Tibial artery (tissue), 4 donors: ENCODE measurements at regions not wholly inside any gene's neighbourhood (a gene's known extent, or its start where the extent isn't known, plus 50 kb on each side); places are given as distances from the start of the nearest gene placed in this dataset.

Experiments
- DNase-seq, 2 donors: peaks; one replicate each; pipeline ENCODE4 v3.0.0-alpha.2; 2019
- H3K27ac ChIP-seq, 2 donors: fragments of 200-600 bp; sonication (generic) in 1 of 2; 1 replicate in 1 of 2; 2 replicates in 1 of 2; pipeline ENCODE4 v1.5.1; 2018 to 2019; ENCODE audit warnings: mild to moderate bottlenecking in 1 of 2
- H3K27me3 ChIP-seq, 2 donors: fragments of 200-600 bp; sonication (generic) in 1 of 2; one replicate each; pipeline versions ENCODE4 v1.5.1 to v1.6.0; 2016 to 2019
- H3K36me3 ChIP-seq, 3 donors: fragments of 200-600 bp; sonication (generic) in 2 of 3; one replicate each; pipeline ENCODE4 v1.5.1; 2016 to 2019; ENCODE audit warnings: mild to moderate bottlenecking in 2 of 3
- H3K4me1 ChIP-seq, 4 donors: fragments of 200-600 bp; sonication (generic) in 2 of 4; 1 replicate in 3 of 4; 2 replicates in 1 of 4; pipeline ENCODE4 v1.5.1; 2016 to 2019
- H3K4me3 ChIP-seq, 2 donors: fragments of 200-600 bp; sonication (generic) in 1 of 2; 1 replicate in 1 of 2; 2 replicates in 1 of 2; pipeline ENCODE4 v1.5.1; 2018 to 2019; ENCODE audit warnings: mild to moderate bottlenecking in 2 of 2
- H3K9me3 ChIP-seq, 3 donors: fragments of 200-600 bp; sonication (generic) in 1 of 3; one replicate each; pipeline ENCODE4 v1.5.1; 2016 to 2019
- CTCF ChIP-seq, 2 experiments: fragments of 200-600 bp in 1 of 2; fragments of 450-650 bp in 1 of 2; IDR thresholded peaks; one replicate each; pipeline ENCODE4 v1.5.1; 2017 to 2019; ENCODE audit warnings: antibody characterized with exemption in 2 of 2, mild to moderate bottlenecking in 1 of 2, moderate library complexity in 1 of 2
- intact Hi-C: fragments of 100-400 bp; cut with DNase I; formaldehyde crosslinking; loops from one replicate; pipeline ENCODE4 v1.15.0; 2023; ENCODE audit warnings: low total_unique reads

DNA sequence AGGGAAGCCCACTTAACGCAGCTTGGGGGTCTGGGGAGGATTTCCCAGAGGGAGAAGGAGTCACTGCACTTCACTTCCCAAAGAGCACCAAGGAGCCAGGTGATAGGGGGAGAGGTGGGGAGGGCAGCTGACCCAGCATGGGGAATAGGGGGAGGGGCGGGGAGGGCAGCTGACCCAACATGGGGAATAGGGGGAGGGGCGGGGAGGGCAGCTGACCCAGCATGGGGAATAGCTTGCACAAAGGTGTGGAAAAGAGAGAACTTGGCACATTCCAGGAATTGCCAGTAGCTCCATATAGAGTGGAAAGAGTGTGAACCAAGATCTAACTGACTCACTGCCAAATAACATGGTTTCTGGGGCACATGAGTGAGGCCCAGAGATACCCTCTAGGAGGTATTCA lies 110.3 kb downstream of the CCT6B start:
- no peaks in the 10 kb centered on the region for H3K27me3 ChIP-seq
- intact Hi-C loops, result no loop called here
- TF ChIP-seq CTCF (IDR thresholded peaks at IDR 0.05), result no peak

DNA sequence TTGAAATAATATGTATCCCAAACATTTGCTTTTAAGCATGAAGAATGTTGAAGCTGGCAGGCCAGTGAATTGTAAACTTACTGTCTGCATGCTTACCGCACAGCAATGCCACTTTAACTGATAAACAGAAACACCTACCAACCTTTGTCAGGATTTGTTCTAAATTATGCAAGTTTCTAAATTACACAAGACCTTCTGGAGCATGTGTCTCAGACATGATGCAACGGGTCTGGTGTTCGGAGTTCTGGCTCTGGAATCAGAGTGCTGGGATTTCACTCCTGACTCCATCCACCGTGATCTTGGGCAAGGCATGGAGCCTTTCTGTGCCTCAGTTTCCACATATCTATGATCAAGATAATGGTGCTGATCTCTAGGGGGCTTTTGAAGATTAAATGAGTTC lies 111.2 kb downstream of the CCT6B start:
- intact Hi-C loops, result no loop called here
- Histone ChIP-seq H3K9me3 (no peaks in the 10 kb centered on the region), H3K36me3 (no peaks in the 10 kb centered on the region), H3K4me3 (no peak overlapping the region), H3K27ac (no peak overlapping the region), H3K27me3 (no peaks in the 10 kb centered on the region), H3K4me1 (no peaks in the 10 kb centered on the region)
- no peak for DNase-seq
- no peak for TF ChIP-seq CTCF (IDR thresholded peaks at IDR 0.05)

More for the DNA sequence above, 110.3 kb downstream of the CCT6B start:
- Histone ChIP-seq H3K4me3 (no peak overlapping the region), H3K4me1 (no peaks in the 10 kb centered on the region), H3K27ac (no peak overlapping the region), H3K9me3 (no peaks in the 10 kb centered on the region), H3K36me3 (no peaks in the 10 kb centered on the region)
- DNase-seq, result no peak

DNA sequence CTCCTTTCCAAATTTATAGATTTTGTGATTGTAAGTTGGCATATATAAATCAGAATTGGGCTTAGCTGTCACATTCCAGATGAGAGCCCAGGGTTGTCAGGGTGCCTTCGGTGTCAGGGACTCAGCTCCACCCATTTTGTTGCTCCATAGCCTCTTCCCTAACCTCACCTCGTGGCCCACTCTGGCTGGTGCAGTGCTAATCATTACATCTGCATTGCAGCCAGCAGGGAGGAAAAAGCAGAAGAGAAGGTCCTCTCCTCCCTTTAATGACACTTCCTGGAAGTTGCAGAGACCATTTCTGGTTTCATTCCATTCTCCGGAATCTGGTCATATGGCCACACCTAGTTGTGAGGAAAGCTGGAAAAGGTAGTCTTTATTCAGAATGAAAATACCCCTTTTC lies 113.3 kb downstream of the CCT6B start:
- Histone ChIP-seq H3K4me3 (no peak overlapping the region), H3K27me3 (no peaks in the 10 kb centered on the region)
- intact Hi-C loops, result no loop called here

GRCh38 chr17:34845296-34845695 lies 116.0 kb downstream of the CCT6B start:
- Histone ChIP-seq H3K27me3 (peaks cover 0 to 4% of the 10 kb centered on the region in 2 donors), H3K4me1 (no peaks in the 10 kb centered on the region), H3K4me3 (no peak overlapping the region), H3K36me3 (no peaks in the 10 kb centered on the region), H3K9me3 (no peaks in the 10 kb centered on the region), H3K27ac (no peak overlapping the region)
- TF ChIP-seq CTCF (IDR thresholded peaks at IDR 0.05), result no peak
- intact Hi-C loops, result no loop called here
- DNase-seq, result no peak

More for the DNA sequence above, 113.3 kb downstream of the CCT6B start:
- Histone ChIP-seq H3K9me3 (no peaks in the 10 kb centered on the region), H3K36me3 (no peaks in the 10 kb centered on the region), H3K4me1 (no peaks in the 10 kb centered on the region), H3K27ac (no peak overlapping the region)
- TF ChIP-seq CTCF (IDR thresholded peaks at IDR 0.05), result no peak
- DNase-seq, result no peak

GRCh38 chr17:34843682-34844081 lies 117.6 kb downstream of the CCT6B start:
- Histone ChIP-seq H3K27ac (no peak overlapping the region), H3K9me3 (no peaks in the 10 kb centered on the region), H3K27me3 (peaks cover 0 to 6% of the 10 kb centered on the region in 2 donors), H3K4me1 (no peaks in the 10 kb centered on the region), H3K4me3 (no peak overlapping the region), H3K36me3 (no peaks in the 10 kb centered on the region)
- intact Hi-C loops, result no loop called here
- no peak for DNase-seq
- TF ChIP-seq CTCF (IDR thresholded peaks at IDR 0.05), result no peak

DNA sequence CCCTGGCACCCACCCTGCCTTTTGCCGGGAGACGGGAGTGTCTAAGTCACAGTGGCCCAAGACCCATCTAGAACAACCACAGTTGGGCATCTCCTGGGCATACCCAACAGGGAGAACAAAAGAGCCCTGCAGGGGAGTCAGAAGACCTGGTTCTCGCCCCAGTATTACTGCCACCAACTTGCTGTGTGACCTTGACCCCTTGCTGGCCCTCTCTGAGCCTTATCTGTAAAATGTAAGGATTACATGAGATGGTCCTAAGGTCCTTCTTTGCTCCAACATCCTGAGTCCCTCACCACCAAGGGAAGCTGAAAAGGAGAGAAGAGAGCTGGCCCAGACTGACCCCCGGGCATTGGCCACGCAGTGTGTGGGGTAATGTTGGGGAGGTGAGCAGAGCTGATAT lies 119.0 kb downstream of the CCT6B start:
- Histone ChIP-seq H3K9me3 (no peaks in the 10 kb centered on the region), H3K27me3 (peaks cover 0 to 6% of the 10 kb centered on the region in 2 donors), H3K4me3 (no peak overlapping the region), H3K36me3 (no peaks in the 10 kb centered on the region), H3K27ac (no peak overlapping the region), H3K4me1 (no peaks in the 10 kb centered on the region)
- intact Hi-C loops, result no loop called here
- no peak for DNase-seq
- TF ChIP-seq CTCF (IDR thresholded peaks at IDR 0.05), result no peak
